ENCODE measurements at regions not wholly inside any gene's neighbourhood (a gene's known extent, or its start where the extent isn't known, plus 50 kb on each side); places are given as distances from the start of the nearest gene placed in this dataset.

- no peak for DNase-seq
Observed at GRCh38 chr3:178048768-178049167, 487.5 kb upstream of the KCNMB2 start.

GRCh38 chr3:178054471-178054870, 481.8 kb upstream of the KCNMB2 start:
- no peak for DNase-seq

GRCh38 chr3:178055939-178056338, 480.3 kb upstream of the KCNMB2 start:
- no peak for DNase-seq

GRCh38 chr3:178056868-178057267, 479.4 kb upstream of the KCNMB2 start:
- DNase-seq, result no peak

- DNase-seq, result no peak
Observed at GRCh38 chr3:178058629-178059028, 477.6 kb upstream of the KCNMB2 start.

- no peak for DNase-seq
Observed at GRCh38 chr3:178059119-178059518, 477.1 kb upstream of the KCNMB2 start.

- DNase-seq, result no peak
Observed at GRCh38 chr3:178059836-178060235, 476.4 kb upstream of the KCNMB2 start.

- no peak for DNase-seq
Observed at GRCh38 chr3:178060407-178060806, 475.8 kb upstream of the KCNMB2 start.

GRCh38 chr3:178062126-178062525, 474.1 kb upstream of the KCNMB2 start:
- no peak for DNase-seq

- DNase-seq, result no peak
Observed at GRCh38 chr3:178063461-178063860, 472.8 kb upstream of the KCNMB2 start.

GRCh38 chr3:178067721-178068120, 468.5 kb upstream of the KCNMB2 start:
- no peak for DNase-seq

GRCh38 chr3:178072391-178073305, 463.6 kb upstream of the KCNMB2 start:
- DNase-seq, result no peak

- DNase-seq, result no peak
Observed at GRCh38 chr3:178073366-178073765, 462.9 kb upstream of the KCNMB2 start.

GRCh38 chr3:178075344-178075743, 460.9 kb upstream of the KCNMB2 start:
- no peak for DNase-seq

GRCh38 chr3:178078953-178079352, 457.3 kb upstream of the KCNMB2 start:
- no peak for DNase-seq

- no peak for DNase-seq
Observed at GRCh38 chr3:178079966-178080365, 456.3 kb upstream of the KCNMB2 start.

GRCh38 chr3:178082326-178082906, 453.8 kb upstream of the KCNMB2 start:
- DNase-seq, result no peak

- peak; percentile 36 for DNase-seq
Observed at GRCh38 chr3:178083906-178084866, 452.1 kb upstream of the KCNMB2 start.

GRCh38 chr3:178084938-178085816, 451.1 kb upstream of the KCNMB2 start:
- peak; percentile 82 for DNase-seq

- no peak for DNase-seq
Observed at GRCh38 chr3:178085817-178086123, 450.5 kb upstream of the KCNMB2 start.

- DNase-seq, result no peak
Observed at GRCh38 chr3:178086144-178086825, 450.0 kb upstream of the KCNMB2 start.

- no peak for DNase-seq
Observed at GRCh38 chr3:178087376-178087775, 448.9 kb upstream of the KCNMB2 start.

Data from retina (tissue), 1 donor.